Ishikawa (cell line): ENCODE measurements at regions not wholly inside any gene's neighbourhood (a gene's known extent, or its start where the extent isn't known, plus 50 kb on each side); places are given as distances from the start of the nearest gene placed in this dataset.

ENCODE experiments used
- CEBPB ChIP-seq: IDR thresholded peaks from 2 replicates; pipeline ENCODE4 v1.6.1; 2012
- USF1 ChIP-seq: IDR thresholded peaks from 2 replicates; pipeline ENCODE4 v1.6.1; 2012
- ZBTB7A ChIP-seq: IDR thresholded peaks from 2 replicates; pipeline ENCODE4 v1.6.1; 2012; ENCODE audit warnings: low read depth
- TF ChIP-seq, protein P1 (sequence below): IDR thresholded peaks from 2 replicates; pipeline ENCODE4 v1.6.1; 2012; ENCODE audit warnings: low read depth, mild to moderate bottlenecking

DNA sequence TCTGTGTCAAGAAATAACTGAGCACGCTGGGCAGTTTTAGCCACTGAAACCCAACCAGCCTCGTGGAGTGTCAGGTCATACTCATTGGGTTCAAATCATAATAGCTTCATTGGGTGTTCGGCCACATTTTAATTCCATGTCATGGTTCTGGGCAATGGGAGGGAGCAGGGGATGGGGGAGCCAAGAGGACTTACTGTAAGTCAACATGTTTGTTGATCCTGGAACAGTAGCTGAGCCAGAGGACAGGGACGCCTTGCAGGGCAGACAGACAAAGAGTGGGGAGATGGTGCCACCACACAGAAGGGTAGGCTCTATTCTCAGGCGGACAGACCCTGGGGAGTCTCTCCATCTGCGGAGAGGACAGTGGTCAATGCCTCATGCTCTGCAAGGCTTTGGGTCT is 161.1 kb downstream of the ZBTB18 start:
- TF ChIP-seq, protein P1, sequence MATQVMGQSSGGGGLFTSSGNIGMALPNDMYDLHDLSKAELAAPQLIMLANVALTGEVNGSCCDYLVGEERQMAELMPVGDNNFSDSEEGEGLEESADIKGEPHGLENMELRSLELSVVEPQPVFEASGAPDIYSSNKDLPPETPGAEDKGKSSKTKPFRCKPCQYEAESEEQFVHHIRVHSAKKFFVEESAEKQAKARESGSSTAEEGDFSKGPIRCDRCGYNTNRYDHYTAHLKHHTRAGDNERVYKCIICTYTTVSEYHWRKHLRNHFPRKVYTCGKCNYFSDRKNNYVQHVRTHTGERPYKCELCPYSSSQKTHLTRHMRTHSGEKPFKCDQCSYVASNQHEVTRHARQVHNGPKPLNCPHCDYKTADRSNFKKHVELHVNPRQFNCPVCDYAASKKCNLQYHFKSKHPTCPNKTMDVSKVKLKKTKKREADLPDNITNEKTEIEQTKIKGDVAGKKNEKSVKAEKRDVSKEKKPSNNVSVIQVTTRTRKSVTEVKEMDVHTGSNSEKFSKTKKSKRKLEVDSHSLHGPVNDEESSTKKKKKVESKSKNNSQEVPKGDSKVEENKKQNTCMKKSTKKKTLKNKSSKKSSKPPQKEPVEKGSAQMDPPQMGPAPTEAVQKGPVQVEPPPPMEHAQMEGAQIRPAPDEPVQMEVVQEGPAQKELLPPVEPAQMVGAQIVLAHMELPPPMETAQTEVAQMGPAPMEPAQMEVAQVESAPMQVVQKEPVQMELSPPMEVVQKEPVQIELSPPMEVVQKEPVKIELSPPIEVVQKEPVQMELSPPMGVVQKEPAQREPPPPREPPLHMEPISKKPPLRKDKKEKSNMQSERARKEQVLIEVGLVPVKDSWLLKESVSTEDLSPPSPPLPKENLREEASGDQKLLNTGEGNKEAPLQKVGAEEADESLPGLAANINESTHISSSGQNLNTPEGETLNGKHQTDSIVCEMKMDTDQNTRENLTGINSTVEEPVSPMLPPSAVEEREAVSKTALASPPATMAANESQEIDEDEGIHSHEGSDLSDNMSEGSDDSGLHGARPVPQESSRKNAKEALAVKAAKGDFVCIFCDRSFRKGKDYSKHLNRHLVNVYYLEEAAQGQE = no peak
- TF ChIP-seq USF1 = no peak
- no peak for TF ChIP-seq ZBTB7A
- TF ChIP-seq CEBPB = no peak
